RWPE2 (cell line): ENCODE measurements at regions not wholly inside any gene's neighbourhood (a gene's known extent, or its start where the extent isn't known, plus 50 kb on each side); places are given as distances from the start of the nearest gene placed in this dataset.

ENCODE experiments used
- ATAC-seq: fragments of 200-7000 bp; cut with Tn5 transposase; 3 replicates; pipeline ENCODE4 v1.9.1; 2021; ENCODE audit warnings: low read depth
- DNase-seq: peaks from one replicate; pipeline ENCODE4 v3.0.0-alpha.2; 2020; ENCODE audit warnings: low spot score
- H3K27ac ChIP-seq: fragments of 450-650 bp; 2 replicates; pipeline ENCODE4 v1.5.1; 2017; ENCODE audit warnings: mild to moderate bottlenecking; ENCODE audit not compliant: poor library complexity, severe bottlenecking
- H3K27me3 ChIP-seq: fragments of 250-450 bp; sonication (Bioruptor Pico); 2 replicates; pipeline ENCODE4 v1.5.1; 2021; ENCODE audit warnings: mild to moderate bottlenecking, moderate library complexity; ENCODE audit not compliant: insufficient read depth, poor library complexity, severe bottlenecking
- H3K36me3 ChIP-seq: fragments of 250-450 bp; sonication (Bioruptor Pico); 2 replicates; pipeline ENCODE4 v1.5.1; 2020; ENCODE audit warnings: low read depth, mild to moderate bottlenecking, moderate library complexity
- H3K4me1 ChIP-seq: fragments of 250-450 bp; sonication (Bioruptor Pico); 2 replicates; pipeline ENCODE4 v1.5.1; 2021; ENCODE audit warnings: mild to moderate bottlenecking, moderate library complexity; ENCODE audit not compliant: insufficient read depth, poor library complexity, severe bottlenecking
- H3K4me3 ChIP-seq: fragments of 250-450 bp; sonication (Bioruptor Pico); 2 replicates; pipeline ENCODE4 v1.5.1; 2021; ENCODE audit warnings: mild to moderate bottlenecking, moderate library complexity; ENCODE audit not compliant: severe bottlenecking
- H3K9me3 ChIP-seq: fragments of 250-450 bp; sonication (Bioruptor Pico); 2 replicates; pipeline ENCODE4 v1.5.1; 2021; ENCODE audit warnings: mild to moderate bottlenecking, moderate library complexity; ENCODE audit not compliant: severe bottlenecking
- CTCF ChIP-seq: fragments of 450-650 bp; IDR thresholded peaks from one replicate; pipeline ENCODE4 v1.5.1; 2017; ENCODE audit warnings: mild to moderate bottlenecking, moderate library complexity; ENCODE audit not compliant: poor library complexity, severe bottlenecking

DNA sequence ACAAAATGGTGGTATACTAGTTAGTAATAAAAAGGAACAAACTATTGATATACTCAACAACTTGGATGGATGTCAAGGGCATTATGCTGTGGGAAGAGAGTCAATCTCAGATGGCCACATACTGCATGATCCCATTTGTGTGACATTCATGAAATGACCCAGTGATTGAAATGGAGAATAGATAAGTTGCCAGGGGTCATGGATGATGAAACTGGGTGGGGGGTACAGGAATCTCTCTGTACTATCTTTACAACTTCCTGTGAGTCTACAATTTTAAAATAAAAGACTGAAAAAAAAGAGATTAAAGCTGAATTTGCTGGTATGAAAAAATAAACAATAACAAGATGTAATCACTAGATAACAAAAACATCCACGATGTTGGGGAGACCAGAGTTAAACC is 70.5 kb upstream of the CDYL2 start:
- H3K36me3 ChIP-seq = no peaks in the 10 kb centered on the region
- H3K27me3 ChIP-seq = peaks cover 19% of the 10 kb centered on the region
- no peaks in the 10 kb centered on the region for H3K9me3 ChIP-seq
- H3K27ac ChIP-seq = no peak overlapping the region
- TF ChIP-seq CTCF = no peak
- no peak for ATAC-seq
- H3K4me3 ChIP-seq = no peak overlapping the region
- H3K4me1 ChIP-seq = no peaks in the 10 kb centered on the region
- DNase-seq = no peak

DNA sequence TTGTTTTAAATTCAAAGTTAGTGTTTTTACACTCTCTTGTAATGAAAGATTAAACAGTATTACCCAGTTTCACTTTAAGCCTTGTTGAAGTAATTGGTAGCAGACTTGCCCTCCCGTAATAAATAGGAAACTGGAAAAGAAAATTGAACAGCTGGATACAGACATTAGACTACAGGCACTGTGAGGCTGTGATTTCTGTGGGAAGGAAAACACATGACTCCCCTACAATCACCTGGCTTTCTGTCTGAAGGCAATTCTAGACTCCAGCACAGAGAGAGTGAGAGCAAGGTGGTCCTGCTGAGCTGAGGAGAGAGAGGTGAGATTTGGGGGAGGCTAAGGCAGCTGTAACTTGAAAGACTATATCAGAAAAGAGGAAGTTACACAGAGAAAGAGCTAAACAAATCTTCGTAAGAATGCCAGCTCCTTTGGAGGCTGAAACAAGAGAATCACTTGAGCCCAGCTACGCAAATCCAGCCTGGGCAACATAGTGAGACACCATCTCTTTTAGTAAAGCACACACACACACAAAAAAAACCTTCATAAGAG is 57.8 kb upstream of the CDYL2 start:
- no peak for TF ChIP-seq CTCF
- Histone ChIP-seq H3K27ac (no peak overlapping the region), H3K27me3 (peaks cover 6% of the 10 kb centered on the region), H3K4me3 (no peak overlapping the region), H3K4me1 (no peaks in the 10 kb centered on the region), H3K36me3 (no peaks in the 10 kb centered on the region), H3K9me3 (no peaks in the 10 kb centered on the region)
- DNase-seq = no peak
- ATAC-seq = no peak
